GM10266 (cell line): ENCODE measurements at regions not wholly inside any gene's neighbourhood (a gene's known extent, or its start where the extent isn't known, plus 50 kb on each side); places are given as distances from the start of the nearest gene placed in this dataset.

ENCODE experiments used
- DNase-seq: peaks from one replicate; pipeline ENCODE4 v3.0.0; 2012; ENCODE audit errors: extremely low spot score
- TF ChIP-seq, protein P1 (sequence below): IDR thresholded peaks from 2 replicates; pipeline ENCODE4 v1.5.1; 2012; ENCODE audit warnings: mild to moderate bottlenecking, low read depth; ENCODE audit not compliant: control insufficient read depth, insufficient read depth; ENCODE audit errors: missing control alignments

- DNase-seq: no peak
- TF ChIP-seq, protein P1, sequence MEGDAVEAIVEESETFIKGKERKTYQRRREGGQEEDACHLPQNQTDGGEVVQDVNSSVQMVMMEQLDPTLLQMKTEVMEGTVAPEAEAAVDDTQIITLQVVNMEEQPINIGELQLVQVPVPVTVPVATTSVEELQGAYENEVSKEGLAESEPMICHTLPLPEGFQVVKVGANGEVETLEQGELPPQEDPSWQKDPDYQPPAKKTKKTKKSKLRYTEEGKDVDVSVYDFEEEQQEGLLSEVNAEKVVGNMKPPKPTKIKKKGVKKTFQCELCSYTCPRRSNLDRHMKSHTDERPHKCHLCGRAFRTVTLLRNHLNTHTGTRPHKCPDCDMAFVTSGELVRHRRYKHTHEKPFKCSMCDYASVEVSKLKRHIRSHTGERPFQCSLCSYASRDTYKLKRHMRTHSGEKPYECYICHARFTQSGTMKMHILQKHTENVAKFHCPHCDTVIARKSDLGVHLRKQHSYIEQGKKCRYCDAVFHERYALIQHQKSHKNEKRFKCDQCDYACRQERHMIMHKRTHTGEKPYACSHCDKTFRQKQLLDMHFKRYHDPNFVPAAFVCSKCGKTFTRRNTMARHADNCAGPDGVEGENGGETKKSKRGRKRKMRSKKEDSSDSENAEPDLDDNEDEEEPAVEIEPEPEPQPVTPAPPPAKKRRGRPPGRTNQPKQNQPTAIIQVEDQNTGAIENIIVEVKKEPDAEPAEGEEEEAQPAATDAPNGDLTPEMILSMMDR: no peak
Measured at GRCh38 chr7:130974794-130975193, 240.8 kb upstream of the KLF14 start.

- DNase-seq: no peak
- TF ChIP-seq, protein P1: no peak
Measured at GRCh38 chr7:130975731-130976130, 241.7 kb upstream of the KLF14 start.

- DNase-seq: peak; percentile 38
- TF ChIP-seq, protein P1: peak; percentile 57
Measured at GRCh38 chr7:130982160-130982638, 248.2 kb upstream of the KLF14 start.

GRCh38 chr7:130982651-130983050 is 248.6 kb upstream of the KLF14 start:
- DNase-seq: no peak
- TF ChIP-seq, protein P1: no peak

GRCh38 chr7:130985361-130985760 is 251.4 kb upstream of the KLF14 start:
- DNase-seq: no peak
- TF ChIP-seq, protein P1: no peak

DNA sequence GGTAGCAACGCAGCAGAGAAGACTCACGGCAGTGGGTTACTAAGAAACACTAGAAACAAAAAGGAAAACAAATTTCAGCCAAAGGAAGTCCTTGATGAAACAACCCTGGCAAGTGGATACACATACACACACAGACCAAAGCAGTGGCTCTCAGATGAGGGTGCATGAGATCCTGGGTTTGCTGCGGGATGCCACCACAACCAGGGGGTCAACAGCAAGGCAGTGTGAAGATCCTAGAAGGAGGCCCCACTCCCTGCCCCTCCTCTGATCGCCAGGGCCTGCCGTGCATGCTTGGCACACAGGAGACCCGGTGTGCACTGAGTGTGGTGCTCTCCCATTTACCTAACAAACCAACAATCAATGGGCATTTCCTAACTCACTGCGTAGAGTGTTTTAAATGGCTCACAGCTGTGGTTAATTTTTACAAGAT is 252.3 kb upstream of the KLF14 start:
- DNase-seq: no peak

DNA sequence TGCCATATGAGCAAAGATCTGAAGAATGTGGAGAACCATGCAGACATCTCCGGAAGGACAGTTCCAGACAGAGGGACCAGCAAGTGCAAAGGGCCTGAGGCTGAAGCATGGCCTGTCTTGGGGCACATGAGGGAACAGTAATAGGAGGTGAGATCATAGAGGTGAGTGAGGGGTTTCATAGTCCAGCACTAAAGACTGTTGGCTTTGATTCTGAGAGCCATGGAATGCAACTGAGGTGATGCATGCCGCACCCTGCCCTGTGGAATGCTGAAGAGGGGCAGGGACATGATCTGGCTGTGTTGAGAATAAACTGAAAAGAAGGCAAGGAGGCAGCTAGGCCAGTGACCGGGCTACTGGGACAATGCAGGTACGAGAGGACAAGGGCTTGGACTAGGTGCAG is 253.1 kb upstream of the KLF14 start:
- no peak for DNase-seq
- TF ChIP-seq, protein P1: no peak

More for the DNA sequence above, 252.3 kb upstream of the KLF14 start:
- TF ChIP-seq, protein P1: no peak
